Stimulated activated naive CD8-positive, alpha-beta T cell treated with anti-CD3 and anti-CD28 coated beads, Interleukin-15, Interleukin-2, amounts not matched to agents 100 ng/mL and 50 ng/mL, for 24 hours (primary cell): ENCODE measurements at regions not wholly inside any gene's neighbourhood (a gene's known extent, or its start where the extent isn't known, plus 50 kb on each side); places are given as distances from the start of the nearest gene placed in this dataset.

ENCODE experiments used
- H3K27ac Mint-ChIP-seq: one replicate; pipeline ENCODE4 v1.8.0; 2021; ENCODE audit warnings: mild to moderate bottlenecking, mixed read lengths
- H3K27me3 Mint-ChIP-seq: one replicate; pipeline ENCODE4 v1.8.0; 2021; ENCODE audit warnings: mixed read lengths
- H3K36me3 Mint-ChIP-seq: one replicate; pipeline ENCODE4 v1.8.0; 2021; ENCODE audit warnings: low read depth, mixed read lengths
- H3K4me1 Mint-ChIP-seq: one replicate; pipeline ENCODE4 v1.8.0; 2021; ENCODE audit warnings: low read depth, mixed read lengths
- H3K4me3 Mint-ChIP-seq: one replicate; pipeline ENCODE4 v1.8.0; 2021; ENCODE audit warnings: mild to moderate bottlenecking, mixed read lengths
- H3K9me3 Mint-ChIP-seq: one replicate; pipeline ENCODE4 v1.8.0; 2021; ENCODE audit warnings: mixed read lengths

- Mint-ChIP-seq H3K9me3 (no peaks in the 10 kb centered on the region), H3K4me1 (peaks cover 4% of the 10 kb centered on the region), H3K27me3 (no peaks in the 10 kb centered on the region), H3K27ac (no peak overlapping the region), H3K4me3 (no peak overlapping the region), H3K36me3 (no peaks in the 10 kb centered on the region)
These were observed 56.2 kb upstream of the RAB27B start for GRCh38 chr18:54772056-54772455.

DNA sequence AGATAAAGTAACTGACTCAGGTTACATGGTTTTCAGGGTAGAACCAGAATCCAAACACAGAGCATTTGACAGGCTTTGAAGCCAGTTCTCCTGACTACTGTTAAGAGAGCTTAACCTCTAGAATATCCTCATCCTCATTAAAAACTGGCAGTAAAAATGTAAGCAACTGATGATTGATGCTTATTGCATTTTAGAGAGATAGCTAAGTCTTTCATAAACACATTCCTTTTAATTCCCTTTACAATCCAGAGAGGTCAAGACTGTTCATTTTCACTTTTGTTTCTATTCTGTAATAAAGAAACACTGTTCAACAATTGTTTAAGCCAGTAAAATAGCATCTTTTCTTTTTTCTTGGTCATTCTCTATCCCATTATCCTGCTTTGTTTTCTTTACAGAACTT, 53.9 kb upstream of the RAB27B start:
- Mint-ChIP-seq H3K4me1 (peaks cover 4% of the 10 kb centered on the region), H3K9me3 (no peaks in the 10 kb centered on the region), H3K27ac (no peak overlapping the region), H3K4me3 (no peak overlapping the region), H3K27me3 (peaks cover 3% of the 10 kb centered on the region), H3K36me3 (no peaks in the 10 kb centered on the region)

- H3K4me3 Mint-ChIP-seq, result no peak overlapping the region
- no peaks in the 10 kb centered on the region for H3K36me3 Mint-ChIP-seq
- no peak overlapping the region for H3K27ac Mint-ChIP-seq
- no peaks in the 10 kb centered on the region for H3K9me3 Mint-ChIP-seq
- H3K27me3 Mint-ChIP-seq, result peaks cover 3% of the 10 kb centered on the region
- peaks cover 4% of the 10 kb centered on the region for H3K4me1 Mint-ChIP-seq
These were observed 53.2 kb upstream of the RAB27B start for GRCh38 chr18:54774981-54775665.

DNA sequence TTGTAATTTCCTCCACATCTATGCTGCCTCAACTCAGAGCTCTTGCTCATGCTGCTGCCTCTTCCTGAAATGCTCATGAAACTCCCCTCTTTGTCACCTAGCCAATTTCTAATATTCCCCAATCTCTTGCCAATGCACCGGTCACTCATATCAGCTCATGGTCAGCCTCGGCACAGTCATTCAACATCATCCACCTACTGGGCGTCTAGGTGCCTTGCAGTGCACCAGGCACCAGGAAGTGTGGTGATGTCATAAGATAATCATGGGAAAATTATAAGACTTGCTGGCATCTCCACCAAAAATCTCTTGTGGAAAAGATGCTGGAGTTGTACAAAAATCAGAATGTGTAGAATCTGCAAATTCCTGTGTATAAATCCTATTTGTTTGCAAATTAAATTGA, 52.6 kb upstream of the RAB27B start:
- Mint-ChIP-seq H3K27me3 (peaks cover 3% of the 10 kb centered on the region), H3K36me3 (no peaks in the 10 kb centered on the region), H3K27ac (no peak overlapping the region), H3K4me3 (no peak overlapping the region), H3K4me1 (peaks cover 4% of the 10 kb centered on the region), H3K9me3 (no peaks in the 10 kb centered on the region)

GRCh38 chr18:54776282-54776977, 51.8 kb upstream of the RAB27B start:
- Mint-ChIP-seq H3K9me3 (no peaks in the 10 kb centered on the region), H3K27ac (no peak overlapping the region), H3K36me3 (no peaks in the 10 kb centered on the region), H3K4me1 (peaks cover 4% of the 10 kb centered on the region), H3K4me3 (no peak overlapping the region), H3K27me3 (peaks cover 3% of the 10 kb centered on the region)

- H3K4me3 Mint-ChIP-seq, result no peak overlapping the region
- H3K9me3 Mint-ChIP-seq, result no peaks in the 10 kb centered on the region
- H3K27me3 Mint-ChIP-seq, result peaks cover 3% of the 10 kb centered on the region
- H3K36me3 Mint-ChIP-seq, result no peaks in the 10 kb centered on the region
- H3K27ac Mint-ChIP-seq, result no peak overlapping the region
- H3K4me1 Mint-ChIP-seq, result peaks cover 4% of the 10 kb centered on the region
These were observed 51.0 kb upstream of the RAB27B start for GRCh38 chr18:54777118-54777791.

- Mint-ChIP-seq H3K4me3 (no peak overlapping the region), H3K36me3 (no peaks in the 10 kb centered on the region), H3K4me1 (peaks cover 4% of the 10 kb centered on the region), H3K9me3 (no peaks in the 10 kb centered on the region), H3K27me3 (peaks cover 3% of the 10 kb centered on the region), H3K27ac (no peak overlapping the region)
These were observed 50.3 kb upstream of the RAB27B start for GRCh38 chr18:54777989-54778388.
